OCI-LY1 (cell line): ENCODE measurements at regions not wholly inside any gene's neighbourhood (a gene's known extent, or its start where the extent isn't known, plus 50 kb on each side); places are given as distances from the start of the nearest gene placed in this dataset.

Experiments
- H2AFZ ChIP-seq: fragments of 200-600 bp; sonication (generic), shearing (Covaris generic); 2 replicates; pipeline ENCODE4 v1.6.0; 2014; ENCODE audit warnings: antibody characterized with exemption, mild to moderate bottlenecking, low read length
- H3F3A ChIP-seq: fragments of 200-600 bp; sonication (generic), shearing (Covaris generic); 2 replicates; pipeline ENCODE4 v1.6.0; 2014; ENCODE audit warnings: mild to moderate bottlenecking, antibody characterized with exemption, low read length, moderate library complexity; ENCODE audit not compliant: insufficient read depth
- H3K27ac ChIP-seq: fragments of 200-600 bp; sonication (generic); 2 replicates; pipeline ENCODE4 v1.5.1; 2014; ENCODE audit warnings: low read length, mixed run types, mild to moderate bottlenecking, low read depth; ENCODE audit not compliant: poor library complexity, severe bottlenecking
- H3K27me3 ChIP-seq: fragments of 200-600 bp; sonication (generic); 2 replicates; pipeline ENCODE4 v1.6.0; 2014; ENCODE audit warnings: antibody characterized with exemption, mild to moderate bottlenecking, low read length, moderate library complexity; ENCODE audit not compliant: insufficient read depth
- H3K36me3 ChIP-seq: fragments of 200-600 bp; sonication (generic); 2 replicates; pipeline ENCODE4 v1.6.1; 2014; ENCODE audit warnings: mild to moderate bottlenecking, antibody characterized with exemption, low read length, moderate library complexity, mixed read lengths; ENCODE audit not compliant: insufficient read depth
- H3K4me1 ChIP-seq: fragments of 200-600 bp; sonication (generic); 2 replicates; pipeline ENCODE4 v1.5.1; 2014; ENCODE audit warnings: mild to moderate bottlenecking, low read length, moderate library complexity; ENCODE audit not compliant: insufficient read depth, severe bottlenecking
- H3K4me2 ChIP-seq: fragments of 200-600 bp; sonication (generic), shearing (Covaris generic); 2 replicates; pipeline ENCODE4 v1.6.1; 2014; ENCODE audit warnings: low read length
- H3K4me3 ChIP-seq: fragments of 200-600 bp; sonication (generic); 2 replicates; pipeline ENCODE4 v1.5.1; 2014; ENCODE audit warnings: low read length, low read depth, mild to moderate bottlenecking, mixed read lengths; ENCODE audit not compliant: poor library complexity, severe bottlenecking
- H3K79me2 ChIP-seq: fragments of 200-600 bp; shearing (Covaris generic); 2 replicates; pipeline ENCODE4 v1.6.1; 2016; ENCODE audit warnings: mixed run types, low read length, mixed read lengths; ENCODE audit not compliant: insufficient read depth
- H3K9ac ChIP-seq: fragments of 200-600 bp; sonication (generic), shearing (Covaris generic); 2 replicates; pipeline ENCODE4 v1.6.1; 2014; ENCODE audit warnings: mild to moderate bottlenecking, low read length, mixed read lengths
- H3K9me2 ChIP-seq: fragments of 200-600 bp; sonication (generic), shearing (Covaris generic); 2 replicates; pipeline ENCODE4 v1.6.1; 2014; ENCODE audit warnings: low read depth, mild to moderate bottlenecking, low read length, mixed read lengths
- H3K9me3 ChIP-seq: fragments of 200-600 bp; shearing (Covaris generic); 2 replicates; pipeline ENCODE4 v1.6.1; 2014; ENCODE audit warnings: low read length, mixed read lengths
- H4K20me1 ChIP-seq: fragments of 200-600 bp; sonication (generic), shearing (Covaris generic); 2 replicates; pipeline ENCODE4 v1.6.0; 2016; ENCODE audit warnings: mild to moderate bottlenecking, low read length; ENCODE audit not compliant: insufficient read depth
- EZH2 ChIP-seq: fragments of 200-600 bp; sonication (generic), shearing (Covaris generic); IDR thresholded peaks from 2 replicates; pipeline ENCODE4 v1.8.0; 2017; ENCODE audit warnings: borderline replicate concordance, mixed run types, mild to moderate bottlenecking, antibody characterized with exemption, low read length, moderate library complexity, mixed read lengths
- TF ChIP-seq, protein P1 (sequence below): fragments of 200-600 bp; sonication (generic), shearing (Covaris generic); IDR thresholded peaks from 2 replicates; pipeline ENCODE4 v1.5.1; 2017; ENCODE audit warnings: mild to moderate bottlenecking, antibody characterized with exemption, low read length, moderate library complexity, mixed read lengths

DNA sequence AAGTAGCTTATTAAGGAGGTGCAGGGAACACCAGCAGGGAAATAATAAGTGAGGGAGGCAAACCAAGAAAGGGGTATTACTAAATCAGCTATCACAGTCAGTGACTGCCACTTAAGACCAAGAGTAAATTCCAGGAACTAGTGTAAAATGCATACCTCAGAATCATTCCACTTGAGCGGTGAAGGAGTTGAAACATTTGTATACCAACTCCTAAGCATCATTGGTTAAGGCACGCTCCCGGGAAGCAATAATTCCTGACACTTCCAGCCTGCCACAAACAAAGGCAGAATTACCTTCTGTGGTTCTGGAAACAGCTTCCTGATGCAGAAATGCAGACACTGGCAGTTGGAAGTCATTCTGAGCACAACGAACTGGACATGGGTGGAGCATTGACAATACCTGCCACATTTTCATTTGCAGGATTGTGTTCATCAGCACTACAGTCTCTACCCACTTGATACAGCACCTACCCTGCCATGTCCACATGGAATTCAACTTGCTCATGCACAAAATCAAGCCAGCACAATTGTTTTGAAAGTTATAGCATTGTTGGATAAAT lies 82.1 kb downstream of the PPP1R2C start:
- H2AFZ ChIP-seq = no peak overlapping the region

DNA sequence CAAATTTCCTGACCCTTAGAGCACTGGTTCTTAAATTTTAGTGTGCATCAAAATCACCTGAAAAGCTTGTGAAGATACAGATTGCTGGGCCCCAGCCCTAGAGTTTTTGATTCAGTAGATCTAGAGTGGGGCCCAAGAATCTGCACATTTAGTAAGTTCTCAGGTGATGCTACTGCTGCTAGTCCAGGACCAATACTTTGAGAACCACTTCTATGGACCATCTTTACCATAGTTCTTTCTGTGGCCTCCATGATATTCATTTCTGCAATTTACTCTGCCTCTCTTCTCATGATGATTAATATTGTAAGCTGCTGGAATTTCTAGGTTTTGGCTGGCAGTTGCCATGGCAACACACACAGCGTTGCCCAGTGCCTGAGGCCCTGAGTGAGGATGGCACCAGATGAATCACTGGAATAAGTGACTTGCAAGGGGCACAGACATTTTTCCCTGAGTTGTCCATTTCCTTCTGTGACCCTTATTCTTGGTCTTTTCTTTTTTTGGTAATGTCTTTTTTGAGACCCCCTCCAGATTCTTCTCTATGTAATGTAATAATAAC lies 83.6 kb downstream of the PPP1R2C start:
- H3K27me3 ChIP-seq = no peaks in the 10 kb centered on the region
- no peak overlapping the region for H3K4me3 ChIP-seq
- no peaks in the 10 kb centered on the region for H4K20me1 ChIP-seq
- H3K9me2 ChIP-seq = no peaks in the 10 kb centered on the region
- peaks cover 34% of the 10 kb centered on the region for H3K4me1 ChIP-seq
- no peaks in the 10 kb centered on the region for H3F3A ChIP-seq
- TF ChIP-seq EZH2 = no peak
- TF ChIP-seq, protein P1, sequence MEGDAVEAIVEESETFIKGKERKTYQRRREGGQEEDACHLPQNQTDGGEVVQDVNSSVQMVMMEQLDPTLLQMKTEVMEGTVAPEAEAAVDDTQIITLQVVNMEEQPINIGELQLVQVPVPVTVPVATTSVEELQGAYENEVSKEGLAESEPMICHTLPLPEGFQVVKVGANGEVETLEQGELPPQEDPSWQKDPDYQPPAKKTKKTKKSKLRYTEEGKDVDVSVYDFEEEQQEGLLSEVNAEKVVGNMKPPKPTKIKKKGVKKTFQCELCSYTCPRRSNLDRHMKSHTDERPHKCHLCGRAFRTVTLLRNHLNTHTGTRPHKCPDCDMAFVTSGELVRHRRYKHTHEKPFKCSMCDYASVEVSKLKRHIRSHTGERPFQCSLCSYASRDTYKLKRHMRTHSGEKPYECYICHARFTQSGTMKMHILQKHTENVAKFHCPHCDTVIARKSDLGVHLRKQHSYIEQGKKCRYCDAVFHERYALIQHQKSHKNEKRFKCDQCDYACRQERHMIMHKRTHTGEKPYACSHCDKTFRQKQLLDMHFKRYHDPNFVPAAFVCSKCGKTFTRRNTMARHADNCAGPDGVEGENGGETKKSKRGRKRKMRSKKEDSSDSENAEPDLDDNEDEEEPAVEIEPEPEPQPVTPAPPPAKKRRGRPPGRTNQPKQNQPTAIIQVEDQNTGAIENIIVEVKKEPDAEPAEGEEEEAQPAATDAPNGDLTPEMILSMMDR = no peak
- H3K9me3 ChIP-seq = no peaks in the 10 kb centered on the region
- H3K27ac ChIP-seq = no peak overlapping the region
- no peak overlapping the region for H3K9ac ChIP-seq
- no peak overlapping the region for H2AFZ ChIP-seq
- no peak overlapping the region for H3K4me2 ChIP-seq
- no peaks in the 10 kb centered on the region for H3K36me3 ChIP-seq
- H3K79me2 ChIP-seq = no peaks in the 10 kb centered on the region

More for the DNA sequence above, 82.1 kb downstream of the PPP1R2C start:
- Histone ChIP-seq H3K4me3 (no peak overlapping the region), H3K9me3 (no peaks in the 10 kb centered on the region), H3K4me2 (peak overlapping the region; percentile 53), H3K9ac (peak overlapping the region; percentile 54), H3K36me3 (no peaks in the 10 kb centered on the region), H3F3A (no peaks in the 10 kb centered on the region), H3K4me1 (peaks cover 34% of the 10 kb centered on the region), H4K20me1 (no peaks in the 10 kb centered on the region), H3K9me2 (no peaks in the 10 kb centered on the region), H3K27ac (peak overlapping the region; percentile 93), H3K27me3 (no peaks in the 10 kb centered on the region), H3K79me2 (no peaks in the 10 kb centered on the region)
- no peak for TF ChIP-seq EZH2
- TF ChIP-seq, protein P1 = no peak

DNA sequence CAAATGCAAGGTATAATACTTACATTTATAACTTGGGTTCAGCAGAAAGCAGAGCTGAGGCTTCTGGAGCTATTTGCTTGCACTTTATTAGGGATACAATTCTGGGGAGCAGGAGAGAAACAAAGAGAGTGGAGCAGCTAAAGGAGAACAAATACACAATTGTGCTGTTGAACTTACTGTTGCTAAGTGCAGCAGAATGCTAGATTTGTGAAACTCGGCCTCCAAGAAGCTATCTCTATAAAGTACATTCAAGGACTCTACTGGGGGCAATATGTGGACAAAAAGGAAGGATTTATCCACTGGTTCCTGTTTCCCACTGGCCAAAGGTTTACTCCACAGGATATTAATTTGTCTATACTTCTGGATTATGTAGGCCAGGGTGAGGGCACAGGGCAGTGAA lies 86.8 kb downstream of the PPP1R2C start:
- Histone ChIP-seq H3K9me2 (no peaks in the 10 kb centered on the region), H3K4me3 (no peak overlapping the region), H3K4me1 (peaks cover 17% of the 10 kb centered on the region), H3F3A (no peaks in the 10 kb centered on the region), H3K9me3 (no peaks in the 10 kb centered on the region), H3K9ac (no peak overlapping the region), H3K79me2 (no peaks in the 10 kb centered on the region), H3K4me2 (no peak overlapping the region), H2AFZ (0 out of 2 replicates have a peak overlapping the region, but pooled peaks have one; percentile 31), H3K36me3 (no peaks in the 10 kb centered on the region), H4K20me1 (no peaks in the 10 kb centered on the region), H3K27me3 (no peaks in the 10 kb centered on the region), H3K27ac (no peak overlapping the region)
- TF ChIP-seq, protein P1 = no peak
- TF ChIP-seq EZH2 = no peak
